ENCODE measurements at regions not wholly inside any gene's neighbourhood (a gene's known extent, or its start where the extent isn't known, plus 50 kb on each side); places are given as distances from the start of the nearest gene placed in this dataset.
"Not testable (repeated sequence)": the region's sequence is repeated elsewhere in the genome, so short reads cannot be mapped to it uniquely, and the experiment has no call there.

DNA sequence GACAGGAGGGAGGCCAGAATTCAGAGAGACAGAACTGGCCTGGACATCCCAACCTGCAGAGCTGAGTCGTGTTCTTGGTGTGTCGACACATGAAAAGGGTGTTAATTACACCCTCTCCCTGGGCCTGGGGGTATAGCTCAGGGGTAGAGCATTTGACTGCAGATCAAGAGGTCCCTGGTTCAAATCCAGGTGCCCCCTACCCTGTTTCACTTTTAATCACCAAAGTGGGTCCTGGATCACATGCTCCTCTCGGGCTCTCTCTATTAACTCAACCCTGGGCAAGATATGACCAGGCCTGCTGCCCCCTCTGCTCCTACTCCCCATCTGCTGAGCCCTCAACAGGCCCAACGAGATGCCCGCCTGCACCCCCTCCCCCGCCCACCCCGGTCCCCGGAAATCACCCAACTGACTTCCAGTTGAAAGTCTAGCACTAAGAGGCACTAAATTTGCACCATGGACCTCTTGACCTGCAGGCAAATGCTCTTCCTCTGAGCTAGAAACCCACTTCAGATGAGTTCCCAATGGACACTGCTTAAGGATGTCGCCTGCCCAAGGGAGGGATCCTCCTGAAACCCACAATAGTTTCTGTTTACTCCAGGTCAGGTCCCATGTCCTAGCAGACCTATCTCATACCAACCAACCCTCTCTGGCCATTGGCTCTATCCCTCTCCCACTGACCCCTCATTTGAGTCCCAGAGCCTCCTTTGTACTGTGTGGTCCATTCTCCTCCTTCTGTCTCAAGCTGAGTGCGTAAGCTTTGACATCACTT lies 137.6 kb downstream of the ZNF467 start:
- Histone ChIP-seq H3K36me3 (no peaks in the 10 kb centered on the region), H3K27ac (no peak overlapping the region), H3K4me1 (replicated peaks) (no peaks in the 10 kb centered on the region), H3K4me3 (no peak overlapping the region), H3K27me3 (replicated peaks) (peaks cover 4% of the 10 kb centered on the region), H3K9me3 (replicated peaks) (no peaks in the 10 kb centered on the region)
- no peak for DNase-seq (ENCODE audit: low read depth in 1 of 2, low spot score in 2 of 2)

DNA sequence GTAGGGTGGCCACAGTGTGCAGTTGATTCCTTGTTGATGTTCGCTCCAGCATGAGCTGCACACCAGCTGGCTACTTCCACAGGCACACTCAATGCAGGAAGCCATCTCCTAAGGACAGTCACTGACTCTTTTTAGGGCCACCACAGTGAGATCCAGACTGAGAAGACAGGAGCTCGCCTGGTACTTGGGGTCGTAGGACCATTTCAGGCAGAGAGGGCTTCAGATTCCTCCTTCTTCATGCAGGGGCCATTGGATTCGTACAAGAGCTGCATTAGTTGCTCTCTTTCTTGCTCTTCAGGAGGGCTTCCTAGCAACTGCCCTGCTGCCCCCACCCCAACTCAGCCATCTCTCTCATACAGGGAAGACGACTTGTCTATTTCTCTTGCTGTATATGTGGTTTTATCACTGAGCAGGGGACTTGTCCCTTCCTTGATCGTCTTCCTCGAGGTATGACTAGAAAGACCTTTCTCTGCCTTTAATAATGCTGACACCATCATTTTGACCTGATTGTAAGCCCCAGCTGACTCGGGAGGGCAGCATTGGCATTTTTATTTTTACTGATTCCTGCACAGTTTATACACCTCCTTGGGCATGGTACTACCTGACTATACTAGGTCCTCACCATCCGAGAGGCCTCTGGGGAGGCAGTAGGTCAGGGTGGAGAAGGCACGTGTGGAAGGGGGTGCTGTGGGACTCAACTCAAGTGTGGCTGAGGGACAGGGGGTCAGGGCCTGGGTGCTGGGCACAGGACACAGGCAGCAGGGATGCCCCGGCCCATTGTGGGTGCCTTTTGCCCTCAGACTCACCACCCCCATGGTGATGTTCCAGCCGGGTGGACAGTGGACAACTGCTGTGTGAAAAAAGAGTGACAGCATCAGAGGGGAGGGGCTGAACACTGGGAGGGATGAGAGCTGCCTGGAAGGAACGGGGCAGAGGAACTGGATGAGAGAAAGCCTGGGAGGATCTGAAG lies 136.7 kb upstream of the ZNF746 start:
- Histone ChIP-seq H3K27ac (no peak overlapping the region), H3K4me3 (no peak overlapping the region), H3K27me3 (replicated peaks) (peaks cover 7% of the 10 kb centered on the region), H3K9me3 (replicated peaks) (no peaks in the 10 kb centered on the region), H3K4me1 (replicated peaks) (no peaks in the 10 kb centered on the region), H3K36me3 (no peaks in the 10 kb centered on the region)
- no peak for DNase-seq (ENCODE audit: low read depth in 1 of 2, low spot score in 2 of 2)

DNA sequence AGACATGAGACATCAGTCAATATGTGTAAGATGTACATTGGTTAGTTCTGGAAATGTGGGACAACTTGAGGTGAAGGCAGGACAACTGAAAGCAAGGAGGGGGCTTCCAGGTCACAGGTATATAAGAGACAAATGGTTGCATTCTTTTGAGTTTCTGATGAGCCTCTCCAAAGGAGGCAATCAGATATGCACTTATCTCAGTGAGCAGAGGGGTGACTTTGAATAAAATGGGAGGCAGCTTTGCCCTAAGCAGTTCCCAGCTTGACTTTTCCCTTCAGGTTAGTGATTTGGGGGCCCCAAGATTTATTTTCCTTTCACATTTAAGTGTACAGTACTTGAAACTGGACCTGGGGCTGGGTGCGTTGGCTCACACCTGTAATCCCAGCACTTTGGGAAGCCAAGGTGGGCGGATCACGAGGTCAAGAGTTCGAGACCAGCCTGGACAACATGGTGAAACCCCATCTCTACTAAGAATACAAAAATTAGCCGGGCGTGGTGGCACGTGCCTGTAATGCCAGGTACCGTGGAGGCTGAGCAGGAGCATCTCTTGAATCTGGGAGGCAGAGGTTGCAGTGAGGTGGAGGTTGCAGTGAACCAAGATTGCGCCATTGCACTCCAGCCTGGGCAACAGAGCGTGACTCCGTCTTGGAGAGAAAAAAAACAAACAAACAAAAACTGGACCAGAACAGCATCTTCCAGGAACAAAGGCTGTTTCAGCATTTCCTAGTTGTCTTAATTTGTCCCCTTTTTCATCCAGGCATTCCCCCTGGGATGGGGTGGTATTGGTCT lies 130.9 kb upstream of the ZNF746 start:
- not testable (repeated sequence) for DNase-seq (ENCODE audit: low read depth in 1 of 2, low spot score in 2 of 2); H3K27ac ChIP-seq; H3K4me3 ChIP-seq; H3K36me3 ChIP-seq; H3K4me1 ChIP-seq (replicated peaks); H3K9me3 ChIP-seq (replicated peaks)
- H3K27me3 ChIP-seq (replicated peaks): peaks cover 15% of the 10 kb centered on the region

DNA sequence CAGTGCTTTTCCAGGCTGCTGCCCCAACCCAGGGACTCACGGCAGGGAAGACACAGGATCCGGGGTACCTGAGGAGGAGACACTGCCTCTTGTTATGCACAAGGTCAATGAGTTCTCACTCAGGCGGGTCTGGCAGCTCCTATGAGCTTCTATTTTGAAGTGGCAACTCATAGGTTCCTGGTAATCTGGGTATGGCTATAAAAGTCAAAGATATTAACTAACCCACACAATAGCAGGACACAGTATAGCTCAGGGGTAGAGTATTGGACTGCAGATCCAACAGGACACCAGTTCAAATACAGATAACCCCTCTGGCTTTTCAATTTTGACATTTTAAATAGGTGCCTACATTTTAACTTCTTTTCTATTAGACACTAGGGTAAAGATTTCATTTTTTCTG lies 130.3 kb upstream of the ZNF746 start:
- no peaks in the 10 kb centered on the region; the same call in 1 of the 2 replicates for H3K9me3 ChIP-seq (replicated peaks)
- no peak overlapping the region for H3K4me3 ChIP-seq
- H3K27ac ChIP-seq: no peak overlapping the region
- DNase-seq (ENCODE audit: low read depth in 1 of 2, low spot score in 2 of 2): no peak
- H3K36me3 ChIP-seq: peaks cover 8% of the 10 kb centered on the region
- H3K4me1 ChIP-seq (replicated peaks): peaks cover 6% of the 10 kb centered on the region
- peaks cover 15% of the 10 kb centered on the region for H3K27me3 ChIP-seq (replicated peaks)

DNA sequence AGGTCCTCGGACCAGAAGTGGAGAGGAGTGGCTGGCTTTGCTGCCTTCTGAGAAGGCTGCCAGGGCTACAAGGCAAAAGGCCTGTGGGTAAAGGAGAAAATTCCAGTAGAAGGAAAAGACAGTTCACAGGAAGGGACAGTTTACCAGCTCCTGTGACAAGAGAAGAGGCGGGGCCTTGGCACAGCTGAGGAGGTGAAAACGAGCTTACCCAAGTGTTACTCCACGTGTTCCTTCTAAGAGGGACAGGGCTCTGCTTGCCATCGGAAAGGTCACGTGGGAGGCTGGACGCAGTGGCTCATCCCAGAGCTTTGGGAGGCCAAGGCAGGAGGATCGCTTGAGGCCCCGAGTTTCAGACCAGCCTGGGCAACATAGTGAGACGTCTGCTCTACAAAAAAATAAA lies 129.4 kb upstream of the ZNF746 start:
- H3K4me3 ChIP-seq: no peak overlapping the region
- no peaks in the 10 kb centered on the region; the same call in 1 of the 2 replicates for H3K9me3 ChIP-seq (replicated peaks)
- H3K27ac ChIP-seq: no peak overlapping the region
- H3K27me3 ChIP-seq (replicated peaks): peaks cover 15% of the 10 kb centered on the region
- DNase-seq (ENCODE audit: low read depth in 1 of 2, low spot score in 2 of 2): no peak
- peaks cover 11% of the 10 kb centered on the region for H3K36me3 ChIP-seq
- peaks cover 6% of the 10 kb centered on the region for H3K4me1 ChIP-seq (replicated peaks)

DNA sequence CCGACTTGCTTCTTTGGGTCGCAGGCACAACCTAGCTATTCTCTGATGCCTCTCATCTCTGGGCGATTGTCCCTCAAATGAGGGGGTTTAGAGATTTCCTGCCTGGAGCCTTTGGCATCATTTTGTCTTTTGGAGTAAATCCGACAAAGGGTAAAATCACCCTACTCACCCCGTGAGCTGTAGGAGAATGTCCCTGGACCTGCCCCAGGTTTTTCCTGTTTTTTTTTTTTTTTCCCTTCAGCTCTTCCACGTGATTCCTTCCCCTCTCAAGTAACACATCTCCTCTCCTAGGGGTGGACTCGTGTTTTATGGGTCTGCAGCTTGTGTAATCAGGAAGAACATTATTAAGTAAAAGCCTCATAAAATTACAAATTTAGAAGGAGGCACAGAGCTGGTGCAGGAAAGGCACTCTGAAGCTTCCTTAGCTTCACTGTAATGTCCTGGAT lies 128.4 kb upstream of the ZNF746 start:
- Histone ChIP-seq H3K27ac (no peak overlapping the region), H3K36me3 (peaks cover 12% of the 10 kb centered on the region), H3K4me1 (replicated peaks) (peaks cover 6% of the 10 kb centered on the region), H3K9me3 (replicated peaks) (no peaks in the 10 kb centered on the region; the same call in 1 of the 2 replicates), H3K4me3 (no peak overlapping the region), H3K27me3 (replicated peaks) (peaks cover 12% of the 10 kb centered on the region)
- no peak for DNase-seq (ENCODE audit: low read depth in 1 of 2, low spot score in 2 of 2)

DNA sequence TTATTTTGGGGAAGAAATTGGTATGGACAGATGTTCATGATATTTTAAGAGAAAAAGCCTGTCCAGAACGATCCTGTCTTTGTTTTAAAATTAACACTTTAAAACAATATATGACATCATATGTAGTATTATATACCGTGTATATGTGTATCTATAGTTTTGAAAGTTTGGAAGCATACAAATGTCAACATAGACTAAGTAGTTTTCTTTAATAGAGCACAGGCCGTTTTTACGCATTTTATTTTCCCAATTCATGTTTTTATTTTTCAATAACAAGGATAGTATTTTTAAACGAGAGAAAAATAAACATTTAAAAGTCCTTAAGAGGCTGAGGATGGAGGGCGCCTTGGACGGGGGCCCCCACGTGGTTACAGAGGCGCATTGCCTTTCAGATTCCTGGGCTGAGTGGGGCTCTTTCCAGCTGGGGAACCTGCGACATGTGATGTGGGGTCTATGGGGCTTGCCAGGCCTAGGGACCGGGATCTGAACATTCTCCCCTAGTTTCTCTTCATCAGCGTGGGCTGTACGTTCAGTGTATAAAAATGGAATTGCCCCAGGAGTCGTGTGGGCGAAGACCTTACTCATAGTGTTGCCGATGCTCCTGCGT lies 127.8 kb upstream of the ZNF746 start:
- peaks cover 6% of the 10 kb centered on the region for H3K4me1 ChIP-seq (replicated peaks)
- no peaks in the 10 kb centered on the region; the same call in 1 of the 2 replicates for H3K9me3 ChIP-seq (replicated peaks)
- H3K27me3 ChIP-seq (replicated peaks): peaks cover 9% of the 10 kb centered on the region
- peak overlapping the region; percentile 96 for H3K4me3 ChIP-seq
- peak; percentile 53 to 59 for DNase-seq (ENCODE audit: low read depth in 1 of 2, low spot score in 2 of 2)
- peak overlapping the region; percentile 59 for H3K27ac ChIP-seq
- H3K36me3 ChIP-seq: peaks cover 17% of the 10 kb centered on the region

DNA sequence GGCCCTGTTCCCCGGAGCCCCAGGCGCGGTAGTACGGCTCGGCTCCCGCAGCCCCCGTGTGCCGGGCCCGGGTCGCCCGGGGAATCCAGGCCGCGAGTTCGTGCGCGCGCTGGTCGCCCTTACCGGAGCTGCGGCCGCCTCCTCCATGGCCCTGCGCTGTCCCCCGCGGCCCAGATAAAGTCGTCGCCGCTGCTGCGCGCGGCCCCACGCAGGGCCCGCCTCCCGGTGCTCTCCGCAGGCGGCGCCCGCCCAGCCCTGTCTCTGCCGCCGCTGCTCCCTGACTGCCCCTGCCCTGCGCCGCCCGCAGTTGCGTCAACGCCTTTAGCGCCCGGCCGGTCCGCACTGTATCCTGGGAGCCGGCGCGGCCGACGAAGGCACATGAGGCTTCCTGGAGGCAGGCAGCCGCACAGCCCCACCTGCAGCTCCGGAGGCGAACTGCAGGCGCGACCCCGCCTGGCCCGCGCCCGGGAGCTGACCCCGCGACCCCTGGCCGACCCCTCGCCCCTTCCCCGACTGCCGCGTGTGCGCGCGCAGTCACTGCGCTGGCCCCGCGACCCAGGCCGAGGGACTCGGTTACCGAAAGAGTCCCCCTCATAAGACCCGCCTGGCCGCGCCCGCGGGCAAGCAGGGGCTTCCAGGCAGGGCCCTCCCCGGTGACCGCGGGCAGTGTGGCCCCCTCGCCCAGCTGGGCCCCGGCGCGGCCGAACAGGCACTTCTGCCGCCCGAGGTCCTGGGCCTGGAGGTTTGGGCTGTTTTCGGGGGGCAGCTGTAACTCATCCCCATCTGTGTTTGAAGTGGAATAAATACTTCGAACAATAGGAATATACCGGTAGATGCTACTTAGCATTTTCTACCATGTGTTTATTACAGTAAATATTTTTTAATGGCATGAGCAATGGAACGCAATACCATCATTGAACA lies 127.1 kb upstream of the ZNF746 start:
- Histone ChIP-seq H3K9me3 (replicated peaks) (no peaks in the 10 kb centered on the region; the same call in 1 of the 2 replicates), H3K27ac (peak overlapping the region; percentile 59), H3K27me3 (replicated peaks) (peaks cover 9% of the 10 kb centered on the region), H3K4me1 (replicated peaks) (peaks cover 6% of the 10 kb centered on the region), H3K36me3 (peaks cover 25% of the 10 kb centered on the region), H3K4me3 (peak overlapping the region; percentile 96)
- peak; percentile 86 to 94 for DNase-seq (ENCODE audit: low read depth in 1 of 2, low spot score in 2 of 2)

DNA sequence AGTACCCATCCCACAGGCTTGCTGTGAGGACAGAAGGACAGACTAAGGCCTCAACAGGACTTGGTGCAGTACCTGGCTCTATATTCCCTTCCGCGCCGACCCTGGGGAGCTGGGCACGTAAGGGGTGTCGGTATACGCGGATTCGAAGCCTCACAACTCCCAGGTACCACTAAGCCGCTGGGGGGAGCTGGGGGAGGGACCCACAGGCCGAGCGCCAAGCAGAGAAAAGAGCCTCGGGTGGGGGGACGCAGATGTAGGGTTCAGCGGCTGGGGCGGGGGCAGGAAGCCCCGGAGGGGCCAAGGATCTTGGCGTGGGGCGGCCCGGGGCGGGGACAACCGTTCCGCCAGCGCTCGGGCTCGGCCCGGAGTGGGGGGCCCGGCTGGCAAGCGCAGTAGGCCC lies 126.4 kb upstream of the ZNF746 start:
- Histone ChIP-seq H3K27me3 (replicated peaks) (peaks cover 6% of the 10 kb centered on the region; the same call in 1 of the 2 replicates), H3K27ac (peak overlapping the region; percentile 59), H3K9me3 (replicated peaks) (no peaks in the 10 kb centered on the region; the same call in 1 of the 2 replicates), H3K4me3 (peak overlapping the region; percentile 96), H3K36me3 (peaks cover 32% of the 10 kb centered on the region), H3K4me1 (replicated peaks) (peaks cover 6% of the 10 kb centered on the region)
- DNase-seq (ENCODE audit: low read depth in 1 of 2, low spot score in 2 of 2): no peak

DNA sequence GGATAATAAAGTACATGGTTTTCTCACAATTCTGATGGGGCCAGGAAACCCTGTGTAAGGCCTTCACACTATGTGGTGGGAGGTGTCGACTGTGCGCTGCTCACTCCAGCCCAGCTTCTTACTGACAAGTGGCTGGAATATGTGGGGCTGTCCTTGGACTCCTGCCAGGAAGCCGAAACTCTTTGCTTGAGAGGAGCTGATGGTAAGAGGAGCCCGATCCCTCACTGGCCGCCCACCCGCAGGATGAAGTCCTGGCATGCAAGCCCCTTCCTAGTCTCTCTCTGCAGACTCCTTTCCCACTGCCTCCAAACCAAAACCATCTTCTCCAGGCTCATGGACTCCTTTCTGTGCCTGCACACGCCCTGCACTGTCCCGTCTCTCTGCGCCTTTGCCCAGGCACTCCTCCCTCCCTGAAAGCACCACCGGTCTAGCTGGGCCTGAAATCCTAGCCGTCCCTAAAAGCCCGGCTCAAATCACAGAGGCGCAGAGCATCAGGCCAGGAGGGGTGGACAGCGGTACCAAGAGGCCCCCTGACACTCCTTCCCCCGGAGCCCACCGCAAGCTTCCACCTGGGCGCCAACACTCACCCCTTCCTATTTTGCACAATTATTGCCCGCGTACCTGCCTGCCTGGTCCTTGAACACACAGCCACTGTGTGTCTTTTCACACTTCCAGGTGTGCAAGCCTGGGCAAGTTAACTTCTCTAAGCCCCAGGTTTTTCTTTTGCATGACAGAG lies 125.8 kb upstream of the ZNF746 start:
- H3K27ac ChIP-seq: peak overlapping the region; percentile 59; the same call in 1 of the 2 replicates
- peak overlapping the region; percentile 96 for H3K4me3 ChIP-seq
- peak; percentile 48 to 70 for DNase-seq (ENCODE audit: low read depth in 1 of 2, low spot score in 2 of 2)
- H3K27me3 ChIP-seq (replicated peaks); H3K4me1 ChIP-seq (replicated peaks); H3K9me3 ChIP-seq (replicated peaks): not testable (repeated sequence)
- peaks cover 38% of the 10 kb centered on the region for H3K36me3 ChIP-seq

DNA sequence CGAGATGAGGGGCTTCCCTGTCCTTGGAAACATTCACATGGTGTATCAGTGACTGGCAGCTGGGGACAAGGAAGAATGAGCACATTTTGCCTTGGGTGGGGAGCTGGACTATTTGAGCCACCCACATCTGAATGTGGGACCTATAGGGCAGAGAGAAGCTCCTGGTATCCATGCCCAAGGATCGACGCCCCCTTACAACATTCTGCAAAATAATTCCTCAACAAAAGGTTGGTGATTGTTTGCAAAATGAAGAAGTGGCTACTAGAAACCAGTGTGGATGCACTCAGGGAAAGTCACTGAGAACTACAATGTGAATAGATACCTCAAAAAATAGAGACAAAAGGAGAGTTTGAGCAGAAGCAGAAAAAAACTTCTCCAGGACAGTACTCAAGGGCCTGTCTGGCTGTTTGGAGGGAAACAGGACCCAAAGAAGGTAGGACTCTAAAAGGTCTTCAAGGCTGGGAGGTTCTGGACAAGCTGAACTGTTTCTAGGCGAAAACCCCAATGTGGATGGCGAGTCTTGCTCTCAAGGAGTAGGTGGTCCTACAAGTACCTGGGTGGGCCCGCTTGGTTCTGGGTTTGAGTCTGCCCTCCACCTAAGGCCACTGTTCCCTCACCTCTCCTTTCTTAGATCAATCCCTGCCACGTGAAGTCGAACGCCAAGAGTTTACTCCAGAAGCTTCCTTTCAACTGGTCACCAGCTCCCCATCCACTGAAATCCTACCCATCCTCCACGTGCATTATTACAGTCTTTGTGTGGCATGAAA lies 125.0 kb upstream of the ZNF746 start:
- Histone ChIP-seq H3K27me3 (replicated peaks) (0 out of 2 replicates have a peak, but pooled peaks cover 2% of the 10 kb centered on the region), H3K36me3 (peaks cover 38% of the 10 kb centered on the region), H3K9me3 (replicated peaks) (no peaks in the 10 kb centered on the region; the same call in 1 of the 2 replicates), H3K27ac (no peak overlapping the region), H3K4me3 (no peak overlapping the region), H3K4me1 (replicated peaks) (peaks cover 6% of the 10 kb centered on the region)
- no peak for DNase-seq (ENCODE audit: low read depth in 1 of 2, low spot score in 2 of 2)
